Tibial nerve (tissue), 4 donors: ENCODE measurements at regions not wholly inside any gene's neighbourhood (a gene's known extent, or its start where the extent isn't known, plus 50 kb on each side); places are given as distances from the start of the nearest gene placed in this dataset.
"Not testable (repeated sequence)": the region's sequence is repeated elsewhere in the genome, so short reads cannot be mapped to it uniquely, and the experiment has no call there.

Source experiments
- DNase-seq, 2 donors: peaks; one replicate each; pipeline ENCODE4 v3.0.0-alpha.2; 2019; ENCODE audit warnings: low spot score in 2 of 2
- H3K27ac ChIP-seq, 4 donors: fragments of 200-600 bp; sonication (generic) in 3 of 4; one replicate each; pipeline ENCODE4 v1.5.1; 2017 to 2019; ENCODE audit warnings: mild to moderate bottlenecking in 1 of 4
- H3K27me3 ChIP-seq, 2 donors: fragments of 200-600 bp; sonication (generic) in 1 of 2; one replicate each; pipeline versions ENCODE4 v1.5.1 to v1.6.0; 2017 to 2019
- H3K36me3 ChIP-seq, 3 donors: fragments of 200-600 bp; sonication (generic); one replicate each; pipeline ENCODE4 v1.5.1; 2018 to 2019
- H3K4me1 ChIP-seq, 4 donors: fragments of 200-600 bp; sonication (generic) in 3 of 4; one replicate each; pipeline ENCODE4 v1.5.1; 2017 to 2019
- H3K4me3 ChIP-seq, 4 donors: fragments of 200-600 bp; sonication (generic) in 3 of 4; one replicate each; pipeline ENCODE4 v1.5.1; 2017 to 2019; ENCODE audit warnings: mild to moderate bottlenecking in 1 of 4, moderate library complexity in 1 of 4
- H3K9me3 ChIP-seq, 4 donors: fragments of 200-600 bp; sonication (generic) in 3 of 4; one replicate each; pipeline ENCODE4 v1.5.1; 2017 to 2019
- EP300 ChIP-seq, 2 donors: sonication (generic); formaldehyde crosslinking; IDR thresholded peaks; one replicate each; pipeline ENCODE4 v1.6.1; 2017; ENCODE audit warnings: antibody characterized with exemption in 2 of 2, mild to moderate bottlenecking in 1 of 2
- POLR2A ChIP-seq, 2 donors: fragments of 450-650 bp; IDR thresholded peaks; one replicate each; pipeline ENCODE4 v1.6.1; 2017; ENCODE audit warnings: antibody characterized with exemption in 2 of 2, mild to moderate bottlenecking in 2 of 2, moderate library complexity in 2 of 2
- WGBS, 2 donors: methylation state at CpG; one replicate each; pipeline ENCODE4 v1.1.5; 2018; 5-methylcytosine and 5-hydroxymethylcytosine counted together
- TF ChIP-seq, protein P1 (sequence below), 5 experiments: fragments of 200-600 bp in 3 of 5; fragments of 450-650 bp in 2 of 5; sonication (generic) in 3 of 5; IDR thresholded peaks; one replicate each; pipeline ENCODE4 v1.5.1; 2016 to 2019; ENCODE audit warnings: antibody characterized with exemption in 5 of 5, mild to moderate bottlenecking in 3 of 5, moderate library complexity in 2 of 5

DNA sequence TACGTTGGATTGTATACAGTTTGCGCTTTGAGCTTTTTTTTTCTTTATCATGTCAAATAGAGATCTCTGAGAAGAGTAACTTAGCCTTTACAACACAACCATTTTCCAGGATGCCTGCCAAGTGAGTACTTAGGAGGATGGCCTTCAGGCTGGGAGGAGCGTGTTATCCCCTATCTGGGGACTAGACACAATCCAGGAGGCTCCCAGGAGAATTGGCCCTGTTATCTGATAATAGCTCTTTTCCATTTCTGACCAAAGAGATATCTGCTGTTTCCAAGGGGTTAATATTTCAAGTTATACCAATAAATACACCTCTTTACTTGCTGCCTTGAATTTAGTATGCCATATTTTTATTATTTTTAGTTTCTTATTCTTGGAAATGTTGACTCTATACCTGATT lies 169.5 kb upstream of the SMARCAD1 start:
- Histone ChIP-seq H3K9me3 (no peaks in the 10 kb centered on the region), H3K4me1 (no peaks in the 10 kb centered on the region), H3K36me3 (no peaks in the 10 kb centered on the region), H3K27ac (no peak overlapping the region), H3K27me3 (no peaks in the 10 kb centered on the region), H3K4me3 (no peak overlapping the region)
- DNase-seq: no peak
- WGBS, 2 donors: 61 to 75% methylated on average over 3 of the region's 3 CpGs
- TF ChIP-seq EP300 (IDR thresholded peaks at IDR 0.05) (no peak), POLR2A (IDR thresholded peaks at IDR 0.05) (no peak)
- TF ChIP-seq, protein P1, sequence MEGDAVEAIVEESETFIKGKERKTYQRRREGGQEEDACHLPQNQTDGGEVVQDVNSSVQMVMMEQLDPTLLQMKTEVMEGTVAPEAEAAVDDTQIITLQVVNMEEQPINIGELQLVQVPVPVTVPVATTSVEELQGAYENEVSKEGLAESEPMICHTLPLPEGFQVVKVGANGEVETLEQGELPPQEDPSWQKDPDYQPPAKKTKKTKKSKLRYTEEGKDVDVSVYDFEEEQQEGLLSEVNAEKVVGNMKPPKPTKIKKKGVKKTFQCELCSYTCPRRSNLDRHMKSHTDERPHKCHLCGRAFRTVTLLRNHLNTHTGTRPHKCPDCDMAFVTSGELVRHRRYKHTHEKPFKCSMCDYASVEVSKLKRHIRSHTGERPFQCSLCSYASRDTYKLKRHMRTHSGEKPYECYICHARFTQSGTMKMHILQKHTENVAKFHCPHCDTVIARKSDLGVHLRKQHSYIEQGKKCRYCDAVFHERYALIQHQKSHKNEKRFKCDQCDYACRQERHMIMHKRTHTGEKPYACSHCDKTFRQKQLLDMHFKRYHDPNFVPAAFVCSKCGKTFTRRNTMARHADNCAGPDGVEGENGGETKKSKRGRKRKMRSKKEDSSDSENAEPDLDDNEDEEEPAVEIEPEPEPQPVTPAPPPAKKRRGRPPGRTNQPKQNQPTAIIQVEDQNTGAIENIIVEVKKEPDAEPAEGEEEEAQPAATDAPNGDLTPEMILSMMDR (IDR thresholded peaks at IDR 0.05): no peak

DNA sequence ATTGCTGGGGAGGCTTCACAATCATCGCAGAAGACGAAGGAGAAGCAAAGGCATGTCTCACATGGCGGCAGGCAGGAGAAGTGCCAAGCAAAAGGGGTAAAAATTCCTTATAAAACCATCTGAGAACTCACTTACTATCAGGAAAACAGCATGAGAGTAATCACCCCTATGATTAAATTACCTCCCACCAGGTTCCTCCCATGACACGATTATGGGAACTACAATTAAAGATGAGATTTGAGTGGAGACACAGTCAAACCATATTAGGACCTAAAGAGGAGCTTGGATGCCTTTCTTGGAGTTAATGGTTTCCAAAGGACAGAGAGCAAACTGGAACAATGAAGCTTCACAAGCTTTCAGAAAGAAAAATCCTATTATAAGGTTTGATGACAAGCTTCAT lies 168.4 kb upstream of the SMARCAD1 start:
- TF ChIP-seq POLR2A (IDR thresholded peaks at IDR 0.05) (no peak), EP300 (IDR thresholded peaks at IDR 0.05) (no peak)
- TF ChIP-seq, protein P1 (IDR thresholded peaks at IDR 0.05): no peak
- no peak for DNase-seq
- H3K4me3 ChIP-seq: no peak overlapping the region
- H3K9me3 ChIP-seq: no peaks in the 10 kb centered on the region
- no peaks in the 10 kb centered on the region for H3K27me3 ChIP-seq
- H3K4me1 ChIP-seq: no peaks in the 10 kb centered on the region
- 79 to 86% methylated on average over 4 of the region's 4 CpGs for WGBS, 2 donors
- H3K27ac ChIP-seq: no peak overlapping the region
- no peaks in the 10 kb centered on the region for H3K36me3 ChIP-seq

DNA sequence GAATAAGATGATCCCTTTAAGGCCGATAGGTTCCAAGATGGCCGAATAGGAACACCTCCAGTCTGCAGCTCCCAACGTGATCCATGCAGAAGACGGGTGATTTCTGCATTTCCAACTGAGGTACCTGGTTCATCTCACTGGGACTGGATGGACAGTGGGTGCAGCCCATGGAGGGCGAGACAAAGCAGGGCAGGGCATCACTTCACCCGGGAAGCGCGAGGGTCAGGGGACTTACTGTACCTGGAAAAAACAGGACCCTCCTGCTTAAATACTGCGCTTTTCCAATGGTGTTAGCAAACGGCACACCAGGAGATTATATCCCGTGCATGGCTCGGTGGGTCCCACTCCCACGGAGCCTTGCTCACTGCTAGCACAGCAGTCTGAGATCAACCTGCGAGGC lies 163.2 kb upstream of the SMARCAD1 start:
- not testable (repeated sequence) for H3K9me3 ChIP-seq, H3K4me3 ChIP-seq, H3K27me3 ChIP-seq, H3K4me1 ChIP-seq, DNase-seq, H3K36me3 ChIP-seq, H3K27ac ChIP-seq
- 92 to 96% methylated on average over 14 of the region's 14 CpGs for WGBS, 2 donors

DNA sequence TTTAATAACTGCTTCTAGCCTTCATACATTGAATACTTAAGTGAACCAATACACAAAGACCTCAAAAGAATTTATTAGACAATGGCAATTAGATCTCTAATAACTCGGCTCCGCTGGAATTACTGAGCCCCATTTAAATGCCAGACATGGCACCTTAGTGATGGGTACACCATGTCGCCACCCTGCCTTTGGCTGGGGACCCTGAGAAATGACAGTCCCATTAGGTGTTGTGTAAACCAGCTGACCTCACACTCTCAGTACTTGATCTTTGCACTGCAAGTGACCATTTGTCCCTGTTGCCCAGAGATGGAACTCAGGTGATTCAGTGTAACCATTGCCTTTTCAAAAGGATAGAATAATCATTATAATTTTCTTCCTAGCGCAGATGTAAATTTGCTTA lies 144.6 kb upstream of the SMARCAD1 start:
- DNase-seq: no peak
- no peaks in the 10 kb centered on the region for H3K4me1 ChIP-seq
- WGBS, 2 donors: 59 to 80% methylated on average over 4 of the region's 4 CpGs
- no peaks in the 10 kb centered on the region for H3K27me3 ChIP-seq
- no peak overlapping the region for H3K4me3 ChIP-seq
- no peak overlapping the region for H3K27ac ChIP-seq
- no peaks in the 10 kb centered on the region for H3K9me3 ChIP-seq
- no peaks in the 10 kb centered on the region for H3K36me3 ChIP-seq
- TF ChIP-seq, protein P1 (IDR thresholded peaks at IDR 0.05): no peak
- TF ChIP-seq EP300 (IDR thresholded peaks at IDR 0.05) (no peak), POLR2A (IDR thresholded peaks at IDR 0.05) (no peak)

DNA sequence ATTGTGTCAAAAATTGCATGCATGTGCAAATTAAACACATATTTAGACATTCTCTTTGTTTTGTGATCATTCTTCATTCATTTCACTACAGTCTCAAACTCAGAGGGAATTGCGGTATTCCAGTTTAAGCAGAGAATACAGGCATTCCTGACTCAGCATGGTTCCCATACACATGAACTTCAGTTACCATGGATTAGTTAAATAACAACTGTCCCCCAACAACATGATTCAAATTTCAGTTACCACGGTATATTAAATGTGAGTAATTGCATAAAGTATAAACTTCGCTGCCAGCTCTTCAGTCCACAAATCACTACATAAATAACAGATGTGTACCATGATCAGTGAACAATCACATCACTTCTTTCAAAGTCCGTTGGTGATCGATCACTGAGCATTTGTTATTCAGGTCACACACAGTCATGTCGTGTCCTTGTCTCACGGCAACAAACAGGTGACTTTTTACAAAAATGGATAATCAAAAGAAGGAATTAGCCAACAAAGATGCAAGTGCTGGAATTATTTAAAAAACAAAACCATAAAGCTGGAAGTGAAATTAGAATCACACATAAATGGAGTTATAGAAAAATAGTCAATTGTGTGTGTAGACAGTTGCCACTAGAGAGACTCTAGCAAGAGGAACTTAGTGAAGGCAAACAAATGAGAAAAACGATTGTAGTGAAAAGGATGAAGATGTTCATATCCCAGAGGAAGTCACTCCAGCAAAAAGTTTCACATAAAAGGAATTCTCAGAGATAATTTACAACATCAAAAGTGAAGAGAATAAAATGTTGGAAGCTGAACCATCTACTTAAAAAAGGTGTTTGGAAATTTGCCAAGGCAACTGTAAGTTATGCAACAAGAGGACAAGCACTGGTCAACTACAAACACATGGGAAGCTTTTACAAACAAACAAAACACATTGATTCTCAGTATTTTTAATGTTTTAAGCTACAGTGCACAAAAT lies 138.6 kb upstream of the SMARCAD1 start:
- no peak for DNase-seq
- no peaks in the 10 kb centered on the region for H3K9me3 ChIP-seq
- H3K27me3 ChIP-seq: no peaks in the 10 kb centered on the region
- TF ChIP-seq, protein P1 (IDR thresholded peaks at IDR 0.05): no peak
- TF ChIP-seq EP300 (IDR thresholded peaks at IDR 0.05): no peak
- no peak for TF ChIP-seq POLR2A (IDR thresholded peaks at IDR 0.05)
- H3K27ac ChIP-seq: no peak overlapping the region
- no peaks in the 10 kb centered on the region for H3K36me3 ChIP-seq
- WGBS, 2 donors: 46 to 53% methylated on average over 8 of the region's 8 CpGs
- no peak overlapping the region for H3K4me3 ChIP-seq
- H3K4me1 ChIP-seq: no peaks in the 10 kb centered on the region
